HL-60 (cell line): ENCODE measurements at regions not wholly inside any gene's neighbourhood (a gene's known extent, or its start where the extent isn't known, plus 50 kb on each side); places are given as distances from the start of the nearest gene placed in this dataset.
"Not testable (repeated sequence)": the region's sequence is repeated elsewhere in the genome, so short reads cannot be mapped to it uniquely, and the experiment has no call there.

Experiments used
- DNase-seq, 2 experiments: peaks; one replicate each; pipeline ENCODE4 v3.0.0-alpha.2; 2010 to 2020; ENCODE audit warnings: low read depth in 1 of 2, low spot score in 1 of 2
- H3K27ac ChIP-seq: fragments of 250-450 bp; sonication (Bioruptor Pico); replicated peaks from 2 replicates; pipeline ENCODE4 v1.5.1; 2020; ENCODE audit warnings: mild to moderate bottlenecking, moderate library complexity
- H3K27me3 ChIP-seq: fragments of 250-450 bp; sonication (Bioruptor Pico); 2 replicates; pipeline ENCODE4 v1.5.1; 2021; ENCODE audit warnings: mild to moderate bottlenecking, moderate library complexity; ENCODE audit not compliant: insufficient read depth, poor library complexity, severe bottlenecking
- H3K4me3 ChIP-seq: replicated peaks from 2 replicates; pipeline ENCODE4 v1.5.1; 2011; ENCODE audit warnings: mild to moderate bottlenecking, control low read depth, low read length; ENCODE audit not compliant: insufficient read depth
- CTCF ChIP-seq: IDR thresholded peaks from one replicate; pipeline ENCODE4 v1.5.1; 2011; ENCODE audit warnings: low read length, control low read depth, inconsistent platforms; ENCODE audit not compliant: insufficient read depth
- GABPA ChIP-seq: IDR thresholded peaks from 2 replicates; pipeline ENCODE4 v1.6.1; 2012; ENCODE audit warnings: low read depth
- POLR2AphosphoS5 ChIP-seq: IDR thresholded peaks from 2 replicates; pipeline ENCODE4 v1.6.1; 2012; ENCODE audit warnings: low read depth
- REST ChIP-seq: IDR thresholded peaks from 2 replicates; pipeline ENCODE4 v1.6.1; 2012; ENCODE audit warnings: low read depth; ENCODE audit not compliant: insufficient replicate concordance
- SPI1 ChIP-seq: IDR thresholded peaks from 2 replicates; pipeline ENCODE4 v1.6.1; 2012; ENCODE audit warnings: low read depth, mild to moderate bottlenecking, borderline replicate concordance

- Histone ChIP-seq H3K27ac (no peak overlapping the region), H3K4me3 (no peak overlapping the region), H3K27me3 (no peaks in the 10 kb centered on the region)
- DNase-seq: no peak
- TF ChIP-seq CTCF (no peak), GABPA (no peak), SPI1 (no peak), REST (no peak), POLR2AphosphoS5 (no peak)
Measured at GRCh38 chr2:37579192-37579713, 92.2 kb downstream of the CDC42EP3 start.

GRCh38 chr2:37579949-37580348 is 91.5 kb downstream of the CDC42EP3 start:
- H3K27me3 ChIP-seq, H3K27ac ChIP-seq, DNase-seq, H3K4me3 ChIP-seq: not testable (repeated sequence)

- no peak for TF ChIP-seq SPI1
- TF ChIP-seq GABPA: no peak
- TF ChIP-seq POLR2AphosphoS5: no peak
- no peak for TF ChIP-seq REST
- no peak for TF ChIP-seq CTCF
- H3K27ac ChIP-seq: no peak overlapping the region
- no peaks in the 10 kb centered on the region for H3K27me3 ChIP-seq
- H3K4me3 ChIP-seq: no peak overlapping the region
- no peak for DNase-seq
Measured at GRCh38 chr2:37581433-37581832, 90.0 kb downstream of the CDC42EP3 start.

GRCh38 chr2:37582481-37583220 is 88.8 kb downstream of the CDC42EP3 start:
- DNase-seq: no peak
- TF ChIP-seq REST (no peak), GABPA (no peak), SPI1 (no peak)

More at GRCh38 chr2:37582481-37583220, 88.8 kb downstream of the CDC42EP3 start:
- Histone ChIP-seq H3K27me3 (no peaks in the 10 kb centered on the region), H3K27ac (no peak overlapping the region), H3K4me3 (no peak overlapping the region)
